Breast epithelium (tissue), 4 donors: ENCODE measurements at regions not wholly inside any gene's neighbourhood (a gene's known extent, or its start where the extent isn't known, plus 50 kb on each side); places are given as distances from the start of the nearest gene placed in this dataset.

ENCODE experiments used
- DNase-seq, 2 donors: peaks; one replicate each; pipeline ENCODE4 v3.0.0-alpha.2; 2019; ENCODE audit warnings: low spot score in 2 of 2
- H3K27ac ChIP-seq, 2 donors: fragments of 200-600 bp; sonication (generic) in 1 of 2; one replicate each; pipeline ENCODE4 v1.5.1; 2016 to 2019; ENCODE audit warnings: mild to moderate bottlenecking in 1 of 2
- H3K27me3 ChIP-seq, 2 donors: fragments of 200-600 bp; sonication (generic) in 1 of 2; one replicate each; pipeline versions ENCODE4 v1.5.1 to v1.6.0; 2017 to 2019; ENCODE audit warnings: control low read depth in 1 of 2, mild to moderate bottlenecking in 1 of 2
- H3K36me3 ChIP-seq: fragments of 200-600 bp; one replicate; pipeline ENCODE4 v1.5.1; 2019
- H3K4me1 ChIP-seq, 2 donors: fragments of 200-600 bp; sonication (generic); one replicate each; pipeline ENCODE4 v1.5.1; 2016 to 2019; ENCODE audit warnings: control low read depth in 1 of 2
- H3K4me3 ChIP-seq, 3 donors: fragments of 200-600 bp; sonication (generic); 1 replicate in 2 of 3; 2 replicates in 1 of 3; pipeline ENCODE4 v1.5.1; 2016 to 2019; ENCODE audit warnings: mild to moderate bottlenecking in 3 of 3, moderate library complexity in 2 of 3
- H3K9me3 ChIP-seq, 2 donors: fragments of 200-600 bp; sonication (generic) in 1 of 2; one replicate each; pipeline ENCODE4 v1.5.1; 2016 to 2019; ENCODE audit warnings: control low read depth in 1 of 2
- CTCF ChIP-seq, 3 donors: fragments of 450-650 bp; IDR thresholded peaks; one replicate each; pipeline ENCODE4 v1.5.1; 2016 to 2017; ENCODE audit warnings: antibody characterized with exemption in 3 of 3, mild to moderate bottlenecking in 3 of 3, moderate library complexity in 3 of 3
- POLR2A ChIP-seq: fragments of 450-650 bp; IDR thresholded peaks from one replicate; pipeline ENCODE4 v1.6.1; 2016; ENCODE audit warnings: antibody characterized with exemption, mild to moderate bottlenecking, moderate library complexity
- POLR2AphosphoS5 ChIP-seq, 3 donors: sonication (generic); formaldehyde crosslinking; IDR thresholded peaks; one replicate each; pipeline ENCODE4 v1.6.1; 2017; ENCODE audit warnings: antibody characterized with exemption in 3 of 3
- intact Hi-C: fragments of 100-400 bp; cut with DNase I; formaldehyde crosslinking; loops from one replicate; pipeline ENCODE4 v1.15.1; 2023; ENCODE audit warnings: low total_unique reads

GRCh38 chr7:118111347-118111746 is 72.6 kb upstream of the LSM8 start:
- Histone ChIP-seq H3K4me1 (no peaks in the 10 kb centered on the region), H3K4me3 (no peak overlapping the region), H3K27ac (no peak overlapping the region), H3K36me3 (no peaks in the 10 kb centered on the region), H3K27me3 (no peaks in the 10 kb centered on the region), H3K9me3 (peaks cover 0 to 10% of the 10 kb centered on the region in 2 donors)
- intact Hi-C loops: no loop called here
- DNase-seq: no peak
- TF ChIP-seq POLR2AphosphoS5 (IDR thresholded peaks at IDR 0.05): no peak
- TF ChIP-seq CTCF (IDR thresholded peaks at IDR 0.05): no peak
- TF ChIP-seq POLR2A: no peak

GRCh38 chr7:118114175-118114574 is 69.8 kb upstream of the LSM8 start:
- intact Hi-C loops: no loop called here
- H3K4me3 ChIP-seq: no peak overlapping the region

GRCh38 chr7:118129041-118129795 is 54.7 kb upstream of the LSM8 start:
- no peaks in the 10 kb centered on the region for H3K9me3 ChIP-seq
- H3K27ac ChIP-seq: no peak overlapping the region
- H3K4me1 ChIP-seq: no peaks in the 10 kb centered on the region
- DNase-seq: no peak
- no peak for TF ChIP-seq POLR2AphosphoS5 (IDR thresholded peaks at IDR 0.05)
- TF ChIP-seq CTCF (IDR thresholded peaks at IDR 0.05): no peak
- no peak for TF ChIP-seq POLR2A
- intact Hi-C loops: no loop called here
- H3K27me3 ChIP-seq: no peaks in the 10 kb centered on the region
- H3K36me3 ChIP-seq: no peaks in the 10 kb centered on the region
- no peak overlapping the region for H3K4me3 ChIP-seq

More at GRCh38 chr7:118114175-118114574, 69.8 kb upstream of the LSM8 start:
- no peak for DNase-seq
- TF ChIP-seq POLR2AphosphoS5 (IDR thresholded peaks at IDR 0.05): no peak
- no peak for TF ChIP-seq POLR2A
- no peak for TF ChIP-seq CTCF (IDR thresholded peaks at IDR 0.05)
- H3K27me3 ChIP-seq: no peaks in the 10 kb centered on the region
- H3K27ac ChIP-seq: no peak overlapping the region
- no peaks in the 10 kb centered on the region for H3K4me1 ChIP-seq
- no peaks in the 10 kb centered on the region for H3K36me3 ChIP-seq
- H3K9me3 ChIP-seq: peaks cover 0 to 19% of the 10 kb centered on the region in 2 donors

GRCh38 chr7:118132764-118133163 is 51.2 kb upstream of the LSM8 start:
- DNase-seq: no peak
- Histone ChIP-seq H3K36me3 (no peaks in the 10 kb centered on the region), H3K27ac (no peak overlapping the region), H3K4me3 (no peak overlapping the region), H3K9me3 (no peaks in the 10 kb centered on the region), H3K4me1 (no peaks in the 10 kb centered on the region), H3K27me3 (no peaks in the 10 kb centered on the region)
- intact Hi-C loops: no loop called here
- no peak for TF ChIP-seq CTCF (IDR thresholded peaks at IDR 0.05)
- no peak for TF ChIP-seq POLR2A
- TF ChIP-seq POLR2AphosphoS5 (IDR thresholded peaks at IDR 0.05): no peak
